ENCODE measurements at regions not wholly inside any gene's neighbourhood (a gene's known extent, or its start where the extent isn't known, plus 50 kb on each side); places are given as distances from the start of the nearest gene placed in this dataset.

DNA sequence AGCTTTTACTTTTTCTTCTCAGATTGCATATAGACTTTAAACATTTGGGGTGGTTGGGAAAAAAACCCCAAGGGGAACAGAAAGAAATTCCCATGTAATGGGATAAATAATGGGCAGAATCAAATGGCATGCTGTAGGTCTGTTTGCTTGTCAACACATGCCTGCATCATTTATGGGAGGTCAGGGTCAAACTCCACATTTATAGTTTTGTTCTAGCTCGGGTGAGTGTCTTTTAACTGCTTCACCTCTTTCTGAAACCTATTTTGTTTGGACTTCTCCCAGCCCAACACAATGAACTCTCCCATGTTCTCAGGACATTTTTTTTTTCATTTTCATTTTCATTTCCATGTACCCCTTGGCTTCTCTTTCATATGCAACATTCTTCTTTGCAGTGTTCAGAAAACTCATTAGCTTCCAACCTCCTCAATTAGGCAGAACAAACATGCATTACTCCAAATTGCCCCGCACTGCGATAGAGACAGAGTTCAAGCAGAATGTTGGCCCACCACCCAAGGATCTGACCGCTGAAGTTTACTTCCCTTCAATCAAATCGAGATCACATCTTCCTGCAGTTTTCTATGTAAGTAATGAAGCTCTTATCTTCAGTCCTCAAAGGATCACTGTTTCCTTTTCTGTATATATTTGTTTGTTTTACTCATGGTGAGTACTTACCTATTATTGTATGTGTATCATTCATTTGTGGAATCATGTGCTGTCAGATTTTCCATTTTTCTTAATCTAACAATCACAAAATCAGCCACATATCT lies 354.6 kb downstream of the ZSWIM6 start:
- H3K4me3 ChIP-seq (ENCODE audit: low read depth in 1 of 3, low read length in 3 of 3), result no peak overlapping the region
- no peaks in the 10 kb centered on the region for H3K27me3 ChIP-seq (ENCODE audit: control insufficient read depth in 4 of 4, insufficient read depth in 4 of 4, low read length in 3 of 4)
- WGBS, result 46% methylated on average over 5 of the region's 5 CpGs
- TF ChIP-seq, protein P1, sequence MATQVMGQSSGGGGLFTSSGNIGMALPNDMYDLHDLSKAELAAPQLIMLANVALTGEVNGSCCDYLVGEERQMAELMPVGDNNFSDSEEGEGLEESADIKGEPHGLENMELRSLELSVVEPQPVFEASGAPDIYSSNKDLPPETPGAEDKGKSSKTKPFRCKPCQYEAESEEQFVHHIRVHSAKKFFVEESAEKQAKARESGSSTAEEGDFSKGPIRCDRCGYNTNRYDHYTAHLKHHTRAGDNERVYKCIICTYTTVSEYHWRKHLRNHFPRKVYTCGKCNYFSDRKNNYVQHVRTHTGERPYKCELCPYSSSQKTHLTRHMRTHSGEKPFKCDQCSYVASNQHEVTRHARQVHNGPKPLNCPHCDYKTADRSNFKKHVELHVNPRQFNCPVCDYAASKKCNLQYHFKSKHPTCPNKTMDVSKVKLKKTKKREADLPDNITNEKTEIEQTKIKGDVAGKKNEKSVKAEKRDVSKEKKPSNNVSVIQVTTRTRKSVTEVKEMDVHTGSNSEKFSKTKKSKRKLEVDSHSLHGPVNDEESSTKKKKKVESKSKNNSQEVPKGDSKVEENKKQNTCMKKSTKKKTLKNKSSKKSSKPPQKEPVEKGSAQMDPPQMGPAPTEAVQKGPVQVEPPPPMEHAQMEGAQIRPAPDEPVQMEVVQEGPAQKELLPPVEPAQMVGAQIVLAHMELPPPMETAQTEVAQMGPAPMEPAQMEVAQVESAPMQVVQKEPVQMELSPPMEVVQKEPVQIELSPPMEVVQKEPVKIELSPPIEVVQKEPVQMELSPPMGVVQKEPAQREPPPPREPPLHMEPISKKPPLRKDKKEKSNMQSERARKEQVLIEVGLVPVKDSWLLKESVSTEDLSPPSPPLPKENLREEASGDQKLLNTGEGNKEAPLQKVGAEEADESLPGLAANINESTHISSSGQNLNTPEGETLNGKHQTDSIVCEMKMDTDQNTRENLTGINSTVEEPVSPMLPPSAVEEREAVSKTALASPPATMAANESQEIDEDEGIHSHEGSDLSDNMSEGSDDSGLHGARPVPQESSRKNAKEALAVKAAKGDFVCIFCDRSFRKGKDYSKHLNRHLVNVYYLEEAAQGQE (IDR thresholded peaks at IDR 0.05), result no peak
- TF ChIP-seq FOXA1 (IDR thresholded peaks at IDR 0.05), result no peak
- TF ChIP-seq SP1 (IDR thresholded peaks at IDR 0.05), result no peak
- TF ChIP-seq, protein P2, sequence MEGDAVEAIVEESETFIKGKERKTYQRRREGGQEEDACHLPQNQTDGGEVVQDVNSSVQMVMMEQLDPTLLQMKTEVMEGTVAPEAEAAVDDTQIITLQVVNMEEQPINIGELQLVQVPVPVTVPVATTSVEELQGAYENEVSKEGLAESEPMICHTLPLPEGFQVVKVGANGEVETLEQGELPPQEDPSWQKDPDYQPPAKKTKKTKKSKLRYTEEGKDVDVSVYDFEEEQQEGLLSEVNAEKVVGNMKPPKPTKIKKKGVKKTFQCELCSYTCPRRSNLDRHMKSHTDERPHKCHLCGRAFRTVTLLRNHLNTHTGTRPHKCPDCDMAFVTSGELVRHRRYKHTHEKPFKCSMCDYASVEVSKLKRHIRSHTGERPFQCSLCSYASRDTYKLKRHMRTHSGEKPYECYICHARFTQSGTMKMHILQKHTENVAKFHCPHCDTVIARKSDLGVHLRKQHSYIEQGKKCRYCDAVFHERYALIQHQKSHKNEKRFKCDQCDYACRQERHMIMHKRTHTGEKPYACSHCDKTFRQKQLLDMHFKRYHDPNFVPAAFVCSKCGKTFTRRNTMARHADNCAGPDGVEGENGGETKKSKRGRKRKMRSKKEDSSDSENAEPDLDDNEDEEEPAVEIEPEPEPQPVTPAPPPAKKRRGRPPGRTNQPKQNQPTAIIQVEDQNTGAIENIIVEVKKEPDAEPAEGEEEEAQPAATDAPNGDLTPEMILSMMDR (IDR thresholded peaks at IDR 0.05; ENCODE audit: low read depth, low read length, missing input control), result no peak
- no peak for TF ChIP-seq EGR1 (IDR thresholded peaks at IDR 0.05; ENCODE audit: low read depth in 2 of 2)
- TF ChIP-seq GABPA (IDR thresholded peaks at IDR 0.05 in 1 of 2, conservative IDR thresholded peaks at IDR 0.05 in 1 of 2), result no peak
- no peak for TF ChIP-seq HNF4G (IDR thresholded peaks at IDR 0.05)
- TF ChIP-seq, protein P3, sequence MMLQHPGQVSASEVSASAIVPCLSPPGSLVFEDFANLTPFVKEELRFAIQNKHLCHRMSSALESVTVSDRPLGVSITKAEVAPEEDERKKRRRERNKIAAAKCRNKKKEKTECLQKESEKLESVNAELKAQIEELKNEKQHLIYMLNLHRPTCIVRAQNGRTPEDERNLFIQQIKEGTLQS (IDR thresholded peaks at IDR 0.05), result no peak
- TF ChIP-seq, protein P4, sequence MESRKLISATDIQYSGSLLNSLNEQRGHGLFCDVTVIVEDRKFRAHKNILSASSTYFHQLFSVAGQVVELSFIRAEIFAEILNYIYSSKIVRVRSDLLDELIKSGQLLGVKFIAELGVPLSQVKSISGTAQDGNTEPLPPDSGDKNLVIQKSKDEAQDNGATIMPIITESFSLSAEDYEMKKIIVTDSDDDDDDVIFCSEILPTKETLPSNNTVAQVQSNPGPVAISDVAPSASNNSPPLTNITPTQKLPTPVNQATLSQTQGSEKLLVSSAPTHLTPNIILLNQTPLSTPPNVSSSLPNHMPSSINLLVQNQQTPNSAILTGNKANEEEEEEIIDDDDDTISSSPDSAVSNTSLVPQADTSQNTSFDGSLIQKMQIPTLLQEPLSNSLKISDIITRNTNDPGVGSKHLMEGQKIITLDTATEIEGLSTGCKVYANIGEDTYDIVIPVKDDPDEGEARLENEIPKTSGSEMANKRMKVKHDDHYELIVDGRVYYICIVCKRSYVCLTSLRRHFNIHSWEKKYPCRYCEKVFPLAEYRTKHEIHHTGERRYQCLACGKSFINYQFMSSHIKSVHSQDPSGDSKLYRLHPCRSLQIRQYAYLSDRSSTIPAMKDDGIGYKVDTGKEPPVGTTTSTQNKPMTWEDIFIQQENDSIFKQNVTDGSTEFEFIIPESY (IDR thresholded peaks at IDR 0.05), result no peak
- no peak for TF ChIP-seq RXRA (IDR thresholded peaks at IDR 0.05)
- TF ChIP-seq JUND (IDR thresholded peaks at IDR 0.05), result no peak
- no peaks in the 10 kb centered on the region for H3K36me3 ChIP-seq (ENCODE audit: control insufficient read depth in 4 of 4, insufficient read depth in 3 of 4, low read depth in 1 of 4, low read length in 3 of 4)
- H3K27ac ChIP-seq (ENCODE audit: low read depth in 1 of 2, low read length in 2 of 2), result no peak overlapping the region
- H3K4me1 ChIP-seq (ENCODE audit: control insufficient read depth in 4 of 4, insufficient read depth in 4 of 4, low read length in 3 of 4), result peaks cover 0 to 4% (median 0%) of the 10 kb centered on the region in 4 donors
- DNase-seq (ENCODE audit: low spot score), result no peak
- no peak overlapping the region for H3K9ac ChIP-seq (ENCODE audit: low read depth in 1 of 2, low read length in 2 of 2)
- H3K9me3 ChIP-seq (ENCODE audit: control insufficient read depth in 4 of 4, low read length in 3 of 4), result no peaks in the 10 kb centered on the region

DNA sequence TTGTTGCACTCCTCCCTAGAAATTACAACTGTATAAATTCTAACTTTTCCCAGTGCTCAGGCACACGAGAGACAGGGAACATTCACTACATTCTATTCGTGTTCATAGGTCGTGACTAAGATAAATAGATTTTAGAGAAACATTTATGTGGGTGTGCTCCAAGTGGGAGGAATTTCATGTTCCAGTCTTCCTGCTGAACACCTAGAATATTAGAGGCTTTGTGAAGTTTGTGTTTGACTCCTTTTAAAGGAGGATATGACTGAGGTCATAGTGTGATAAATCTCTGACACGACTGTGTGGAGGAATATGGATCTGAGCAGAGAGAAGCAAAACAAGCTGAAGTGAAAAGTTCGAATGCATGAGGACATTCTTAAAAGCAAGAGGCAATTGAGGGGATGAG lies 355.3 kb downstream of the ZSWIM6 start:
- H3K9me3 ChIP-seq (ENCODE audit: control insufficient read depth in 4 of 4, low read length in 3 of 4), result no peaks in the 10 kb centered on the region
- 29% methylated on average over 5 of the region's 5 CpGs for WGBS
- no peak for DNase-seq (ENCODE audit: low spot score)
- peaks cover 0 to 4% (median 0%) of the 10 kb centered on the region in 4 donors for H3K4me1 ChIP-seq (ENCODE audit: control insufficient read depth in 4 of 4, insufficient read depth in 4 of 4, low read length in 3 of 4)
- H3K27me3 ChIP-seq (ENCODE audit: control insufficient read depth in 4 of 4, insufficient read depth in 4 of 4, low read length in 3 of 4), result no peaks in the 10 kb centered on the region
- no peak overlapping the region for H3K27ac ChIP-seq (ENCODE audit: low read depth in 1 of 2, low read length in 2 of 2)
- TF ChIP-seq EGR1 (IDR thresholded peaks at IDR 0.05; ENCODE audit: low read depth in 2 of 2), result no peak
- no peak for TF ChIP-seq NR2F2 (IDR thresholded peaks at IDR 0.05)
- TF ChIP-seq, protein P3 (IDR thresholded peaks at IDR 0.05), result no peak
- no peak for TF ChIP-seq FOXA1 (IDR thresholded peaks at IDR 0.05)
- no peak for TF ChIP-seq JUND (IDR thresholded peaks at IDR 0.05)
- TF ChIP-seq, protein P4 (IDR thresholded peaks at IDR 0.05), result no peak
- TF ChIP-seq, protein P1 (IDR thresholded peaks at IDR 0.05), result no peak
- no peak for TF ChIP-seq RAD21 (IDR thresholded peaks at IDR 0.05)
- no peak for TF ChIP-seq FOXA2 (IDR thresholded peaks at IDR 0.05)
- no peak for TF ChIP-seq HNF4G (IDR thresholded peaks at IDR 0.05)
- TF ChIP-seq GABPA (IDR thresholded peaks at IDR 0.05 in 1 of 2, conservative IDR thresholded peaks at IDR 0.05 in 1 of 2), result no peak
- TF ChIP-seq, protein P5, sequence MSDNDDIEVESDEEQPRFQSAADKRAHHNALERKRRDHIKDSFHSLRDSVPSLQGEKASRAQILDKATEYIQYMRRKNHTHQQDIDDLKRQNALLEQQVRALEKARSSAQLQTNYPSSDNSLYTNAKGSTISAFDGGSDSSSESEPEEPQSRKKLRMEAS (IDR thresholded peaks at IDR 0.05), result no peak
- H3K4me3 ChIP-seq (ENCODE audit: low read depth in 1 of 3, low read length in 3 of 3), result no peak overlapping the region
- no peak overlapping the region for H3K9ac ChIP-seq (ENCODE audit: low read depth in 1 of 2, low read length in 2 of 2)
- no peaks in the 10 kb centered on the region for H3K36me3 ChIP-seq (ENCODE audit: control insufficient read depth in 4 of 4, insufficient read depth in 3 of 4, low read depth in 1 of 4, low read length in 3 of 4)
